NCI-H1105 (cell line): ENCODE measurements at regions not wholly inside any gene's neighbourhood (a gene's known extent, or its start where the extent isn't known, plus 50 kb on each side); places are given as distances from the start of the nearest gene placed in this dataset.

Experiments used
- DNase-seq: peaks from one replicate; lab custom pipeline; 2025; lab: John Stamatoyannopoulos, UW

- DNase-seq, result no peak
Measured at GRCh38 chr4:177573507-177573906, 131.3 kb upstream of the AGA start.

GRCh38 chr4:177574446-177574845, 132.2 kb upstream of the AGA start:
- no peak for DNase-seq

- no peak for DNase-seq
Measured at GRCh38 chr4:177579649-177580048, 137.4 kb upstream of the AGA start.

DNA sequence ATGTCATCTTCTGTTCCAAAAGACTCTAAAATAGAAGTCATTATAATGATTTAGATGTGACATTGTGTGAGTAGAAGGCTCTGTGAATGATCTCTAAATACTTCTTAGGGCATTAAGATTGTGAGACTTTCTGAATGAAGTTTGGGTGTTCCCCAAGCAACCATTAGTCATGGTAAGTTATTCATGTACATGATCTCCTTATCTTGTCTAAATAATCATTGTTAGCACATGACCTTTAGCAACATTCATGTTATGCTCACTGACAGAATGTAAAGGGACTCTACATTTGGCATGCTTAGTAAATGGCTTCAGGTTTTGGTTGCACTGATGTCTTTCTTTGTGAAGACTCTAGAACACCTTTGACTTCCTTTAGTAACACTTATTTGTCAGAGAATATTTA, 140.8 kb upstream of the AGA start:
- DNase-seq, result no peak

- no peak for DNase-seq
Measured at GRCh38 chr4:177587989-177588388, 145.8 kb upstream of the AGA start.

- no peak for DNase-seq
Measured at GRCh38 chr4:177595386-177595785, 153.1 kb upstream of the AGA start.

GRCh38 chr4:177596035-177596434, 153.8 kb upstream of the AGA start:
- no peak for DNase-seq

DNA sequence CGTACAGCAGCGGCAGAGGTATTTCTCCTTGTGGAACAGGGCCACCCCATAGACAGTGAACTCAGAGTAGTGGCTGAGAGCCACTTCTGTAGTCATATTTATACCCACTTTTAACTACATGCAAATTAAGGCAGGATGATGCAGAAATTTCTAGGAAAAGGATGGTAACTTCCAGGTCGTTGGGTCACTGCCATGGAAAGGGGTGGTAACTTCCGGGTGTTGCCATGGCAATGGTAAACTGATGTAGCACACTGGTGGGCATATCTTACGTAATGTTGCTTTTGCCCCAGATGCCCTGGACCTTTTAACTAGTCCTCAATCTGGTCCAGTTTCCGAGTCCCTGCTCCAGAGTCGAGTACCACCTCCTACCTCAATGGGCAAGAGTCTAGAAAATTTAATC, 154.8 kb upstream of the AGA start:
- no peak for DNase-seq

DNA sequence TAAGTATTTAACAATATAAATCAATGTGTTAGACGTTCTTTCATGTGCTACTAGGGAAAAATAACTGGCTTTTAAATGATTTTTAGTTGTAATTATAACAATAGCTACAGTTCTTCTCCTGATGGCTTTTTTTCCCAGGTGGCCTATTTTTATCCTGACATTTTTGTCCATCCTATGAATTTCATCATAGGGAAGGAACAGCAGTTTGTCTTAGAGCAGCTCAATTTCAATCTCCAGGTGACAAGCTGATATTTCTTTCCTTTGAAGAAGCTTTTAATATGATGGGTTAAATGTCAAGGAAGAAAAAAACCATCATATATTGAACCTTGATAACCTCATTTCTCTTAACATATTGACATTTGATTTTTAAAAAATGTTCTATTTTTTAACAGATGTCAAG, 163.0 kb upstream of the AGA start:
- DNase-seq, result no peak

- DNase-seq, result no peak
Measured at GRCh38 chr4:177607111-177607573, 164.9 kb upstream of the AGA start.

DNA sequence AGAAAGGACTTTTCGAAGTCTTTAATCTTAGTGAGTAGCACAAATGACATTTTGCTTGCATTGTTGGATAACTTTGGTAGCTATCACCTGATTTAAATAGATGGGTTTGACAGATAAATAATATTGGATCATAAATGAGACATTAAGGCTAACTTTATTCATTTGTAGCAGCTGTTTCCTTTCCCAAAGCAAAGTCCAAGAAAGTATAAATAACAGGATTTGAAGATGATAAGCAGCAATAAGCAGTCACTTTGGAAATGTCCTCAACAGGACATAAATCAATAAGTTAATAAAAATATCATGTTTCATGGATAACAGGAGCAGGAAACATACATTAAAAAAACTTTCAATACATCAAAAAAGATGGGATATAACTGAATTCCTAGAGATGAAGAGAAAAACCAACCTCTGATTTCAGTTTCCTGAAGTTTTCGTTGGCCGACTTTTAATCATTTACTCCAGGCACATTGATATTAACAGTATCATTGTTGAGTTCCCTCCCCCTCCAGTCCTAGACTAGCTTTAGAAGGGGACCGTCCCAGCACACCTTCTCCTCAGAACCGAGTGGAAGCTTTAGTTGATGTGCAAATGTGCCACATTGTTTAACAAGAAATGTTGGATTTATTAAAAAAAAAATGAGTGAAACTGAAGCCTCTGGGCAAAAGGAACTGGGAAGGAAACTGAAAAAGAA, 169.9 kb upstream of the AGA start:
- DNase-seq, result no peak

DNA sequence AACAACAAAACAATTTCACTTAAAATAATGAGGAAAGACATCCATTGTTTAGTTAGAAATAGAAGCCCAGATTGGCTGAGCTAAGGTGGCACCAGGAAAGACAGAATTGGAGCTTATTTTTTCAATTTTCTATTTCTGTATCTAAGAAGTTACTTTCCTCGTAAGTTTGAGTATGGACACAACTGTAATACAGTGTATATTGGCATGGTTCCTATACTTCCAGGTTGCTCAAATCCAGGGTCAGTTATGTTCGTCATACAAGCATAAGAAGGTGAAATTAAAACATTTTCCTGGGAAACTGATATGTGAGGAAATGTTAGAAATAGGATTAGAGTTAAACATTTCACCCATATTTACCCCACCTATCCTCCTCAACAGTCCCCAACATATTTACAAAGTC, 170.4 kb upstream of the AGA start:
- DNase-seq, result no peak

- DNase-seq, result no peak
Measured at GRCh38 chr4:177632481-177632880, 190.2 kb upstream of the AGA start.

- no peak for DNase-seq
Measured at GRCh38 chr4:177638871-177639270, 196.6 kb upstream of the AGA start.

GRCh38 chr4:177640864-177641263, 198.6 kb upstream of the AGA start:
- DNase-seq, result no peak

DNA sequence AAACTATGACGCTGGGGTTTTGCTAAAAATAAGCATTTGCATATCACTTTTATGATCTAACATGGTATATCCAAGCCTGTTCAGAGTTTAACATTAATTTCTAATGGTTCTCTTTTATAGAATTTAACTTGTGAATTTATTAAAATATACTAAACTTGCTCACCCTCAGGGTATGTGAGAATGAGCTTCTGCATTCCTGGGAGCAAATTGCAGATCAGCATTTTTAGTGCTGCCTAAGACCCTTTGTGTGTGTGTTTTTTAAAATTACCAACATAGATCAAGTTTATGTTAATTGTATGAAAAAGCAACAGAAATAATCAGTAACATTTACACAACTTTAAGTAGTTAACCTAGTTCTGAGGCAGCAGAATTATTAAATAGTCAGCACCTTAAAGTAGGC, 218.0 kb upstream of the AGA start:
- no peak for DNase-seq

GRCh38 chr4:177667687-177668086, 225.4 kb upstream of the AGA start:
- no peak for DNase-seq

- no peak for DNase-seq
Measured at GRCh38 chr4:177671387-177671786, 229.2 kb upstream of the AGA start.

GRCh38 chr4:177671845-177672244, 229.6 kb upstream of the AGA start:
- DNase-seq, result no peak

GRCh38 chr4:177673985-177674489, 231.8 kb upstream of the AGA start:
- no peak for DNase-seq

DNA sequence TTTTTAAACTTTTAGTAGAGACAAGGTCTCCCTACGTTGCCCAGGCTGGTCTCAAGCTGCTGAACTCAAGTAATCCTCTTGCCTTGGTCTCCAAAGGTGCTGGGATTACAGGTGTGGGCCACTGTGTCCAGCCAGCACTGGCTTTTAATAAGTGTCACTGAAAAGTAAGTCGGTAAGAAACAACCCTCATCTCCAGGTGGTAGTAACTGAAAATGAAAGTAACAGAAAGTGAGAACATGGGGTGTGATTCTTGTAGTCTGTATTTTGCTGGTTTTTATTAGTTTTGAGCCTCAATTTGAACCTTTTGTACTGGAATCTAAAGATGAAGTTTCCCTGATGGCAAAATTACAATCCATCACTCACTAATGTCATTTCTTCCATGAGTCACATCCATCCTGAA, 238.1 kb upstream of the AGA start:
- DNase-seq, result no peak

DNA sequence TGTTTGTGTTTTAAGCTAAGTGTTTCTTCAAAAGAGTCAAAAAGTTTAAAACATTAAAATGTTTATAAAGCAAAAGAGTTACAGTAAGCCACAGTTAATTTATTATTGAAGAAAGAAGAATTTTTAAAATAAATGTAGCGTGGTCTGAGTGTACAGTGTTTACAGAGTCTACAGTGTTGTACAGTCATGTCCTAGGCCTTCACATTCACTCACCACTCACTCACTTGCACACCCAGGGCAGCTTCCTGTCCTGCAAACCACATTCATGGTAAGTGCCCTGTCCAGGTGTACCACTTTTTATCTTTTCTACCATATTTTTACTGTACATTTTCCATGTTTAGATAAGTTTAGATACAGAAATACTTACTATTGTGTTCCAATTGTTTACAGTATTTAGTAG, 239.7 kb upstream of the AGA start:
- no peak for DNase-seq

DNA sequence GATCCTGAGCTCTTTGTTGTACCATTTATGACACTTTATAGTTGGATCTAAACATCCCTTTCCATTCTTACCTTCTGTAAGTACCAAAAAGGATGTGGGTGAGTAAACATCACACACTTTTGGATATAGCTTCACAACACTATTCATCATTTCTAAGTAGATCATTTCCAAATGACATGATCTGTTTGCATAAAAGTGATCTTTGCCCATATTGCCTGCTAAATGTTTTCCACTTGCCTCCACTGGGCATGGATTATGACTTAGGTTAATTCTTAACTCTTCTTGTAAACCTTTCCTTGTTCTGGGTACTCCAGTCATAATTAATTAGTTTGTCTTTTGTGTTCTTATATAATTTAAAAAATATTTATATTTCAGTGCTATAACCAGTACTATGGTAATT, 244.9 kb upstream of the AGA start:
- DNase-seq, result no peak

DNA sequence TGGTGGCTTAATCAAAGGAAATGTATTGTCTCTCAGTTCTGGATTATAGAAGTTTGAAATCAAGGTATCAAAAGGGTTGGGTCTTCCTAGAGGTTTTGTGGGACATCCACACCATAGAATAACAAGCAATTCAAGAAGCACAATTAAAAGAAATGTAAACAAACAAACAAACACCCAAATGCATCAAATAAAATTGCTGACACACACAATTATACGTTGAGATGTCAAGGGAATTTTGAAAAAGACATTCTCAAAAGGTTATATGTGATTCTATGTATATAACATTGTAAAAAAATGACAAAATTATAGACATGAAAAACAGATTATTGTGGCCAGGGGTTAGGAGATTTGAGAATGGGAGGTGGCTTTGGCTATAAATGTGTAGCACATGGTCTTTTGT, 250.7 kb upstream of the AGA start:
- no peak for DNase-seq
